ENCODE measurements at regions not wholly inside any gene's neighbourhood (a gene's known extent, or its start where the extent isn't known, plus 50 kb on each side); places are given as distances from the start of the nearest gene placed in this dataset.
"Not testable (repeated sequence)": the region's sequence is repeated elsewhere in the genome, so short reads cannot be mapped to it uniquely, and the experiment has no call there.

DNA sequence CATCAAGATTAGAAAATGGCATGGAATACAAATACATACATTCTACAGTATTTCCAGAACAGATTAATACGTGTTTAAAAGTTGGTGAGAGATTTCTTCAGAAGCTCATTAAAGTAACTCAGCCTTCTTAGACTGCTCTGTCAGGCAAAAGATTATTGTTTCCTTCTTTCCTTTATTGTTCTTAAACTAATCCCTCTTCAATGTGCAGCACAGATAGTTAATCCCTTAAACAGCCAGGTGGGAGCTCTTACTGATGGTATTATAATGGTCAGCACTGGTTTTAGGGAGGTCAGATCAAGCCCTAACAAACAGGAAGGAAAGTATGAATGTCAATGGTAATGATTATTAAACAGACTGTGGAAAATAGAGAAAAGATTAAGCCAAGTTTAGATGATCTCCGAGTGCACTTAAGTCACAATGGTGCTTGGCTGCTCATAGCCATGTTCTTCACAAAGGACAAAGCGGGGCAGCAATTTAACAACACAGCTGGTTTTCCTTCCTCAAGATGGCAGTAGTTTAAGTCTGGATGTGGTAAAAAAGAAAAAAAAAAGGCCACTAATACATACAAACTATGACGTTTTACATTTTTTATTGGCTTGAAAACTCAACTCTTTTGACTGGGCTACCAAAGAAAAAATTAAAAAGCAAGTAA lies 992.6 kb downstream of the PCDH9 start:
- no peak for DNase-seq

DNA sequence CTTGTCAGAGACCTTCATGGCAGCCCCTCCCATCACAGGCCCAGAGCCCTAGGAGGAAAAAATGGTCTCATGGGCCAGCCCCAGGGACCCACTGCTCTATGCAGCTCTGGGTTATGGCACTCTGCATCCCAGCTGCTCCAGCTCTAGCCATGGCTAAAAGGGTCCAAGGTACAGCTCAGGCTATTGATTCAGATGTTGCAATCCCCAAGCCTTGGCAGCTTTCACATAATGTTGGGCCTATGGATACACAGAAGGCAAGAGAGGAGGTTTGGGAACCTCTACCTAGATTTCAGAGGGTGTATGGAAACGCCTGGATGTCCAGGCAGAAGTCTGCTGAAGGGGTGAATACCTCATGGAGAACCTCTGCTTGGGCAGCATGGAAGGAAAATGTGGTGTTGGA lies 996.0 kb downstream of the PCDH9 start:
- DNase-seq: no peak

DNA sequence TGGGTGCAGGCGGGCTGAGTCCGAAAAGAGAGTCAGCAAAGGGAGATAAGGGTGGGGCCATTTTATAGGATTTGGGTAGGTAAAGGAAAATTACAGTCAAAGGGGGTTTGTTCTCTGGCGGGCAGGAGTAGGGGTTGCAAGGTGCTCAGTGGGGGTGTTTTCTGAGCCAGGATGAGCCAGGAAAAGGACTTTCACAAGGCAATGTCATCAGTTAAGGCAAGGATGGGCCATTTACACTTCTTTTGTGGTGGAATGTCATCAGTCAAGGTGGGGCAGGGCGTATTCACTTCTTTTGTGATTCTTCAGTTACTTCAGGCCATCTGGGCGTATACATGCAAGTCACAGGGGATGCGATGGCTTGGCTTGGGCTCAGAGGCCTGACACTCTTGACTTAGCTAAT lies 998.2 kb downstream of the PCDH9 start:
- DNase-seq: not testable (repeated sequence)

DNA sequence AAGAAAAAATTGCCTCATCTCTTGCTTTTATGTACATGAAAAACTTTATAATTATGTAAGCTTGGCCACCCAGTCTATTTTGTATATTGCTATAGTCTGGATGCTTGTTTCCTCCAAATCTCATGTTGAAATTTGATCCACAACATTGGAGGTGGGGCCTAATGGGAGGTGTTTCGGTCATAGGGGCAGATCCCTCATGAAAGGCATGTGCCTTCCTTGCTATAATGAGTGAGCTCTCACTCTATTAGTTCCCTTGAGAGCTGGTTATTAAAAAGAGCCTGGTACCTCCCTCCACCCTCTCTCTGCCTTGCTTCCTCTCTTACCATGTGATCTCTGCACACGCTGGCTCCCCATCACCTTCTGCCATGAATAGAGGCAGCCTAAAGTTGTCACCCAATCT lies 1005.1 kb downstream of the PCDH9 start:
- no peak for DNase-seq

DNA sequence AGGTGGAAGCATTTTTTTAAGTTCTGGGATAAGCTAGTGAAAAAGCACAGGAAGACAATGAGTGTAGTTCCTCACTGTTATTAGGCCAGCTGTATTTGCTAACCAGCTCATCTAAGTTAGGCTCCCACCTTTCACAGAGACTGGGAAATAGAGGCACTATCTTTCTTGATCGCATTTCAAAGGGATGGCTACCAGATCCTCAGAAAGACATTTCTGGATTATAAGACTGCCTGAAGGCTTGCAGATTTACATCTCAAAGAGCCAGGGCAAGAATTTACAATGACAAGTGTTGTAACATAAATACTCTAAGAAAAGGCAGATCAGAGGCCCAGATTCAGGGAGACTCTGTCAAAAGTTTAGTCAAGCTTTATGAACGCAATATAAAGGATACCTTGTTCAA lies 1005.5 kb downstream of the PCDH9 start:
- no peak for DNase-seq

DNA sequence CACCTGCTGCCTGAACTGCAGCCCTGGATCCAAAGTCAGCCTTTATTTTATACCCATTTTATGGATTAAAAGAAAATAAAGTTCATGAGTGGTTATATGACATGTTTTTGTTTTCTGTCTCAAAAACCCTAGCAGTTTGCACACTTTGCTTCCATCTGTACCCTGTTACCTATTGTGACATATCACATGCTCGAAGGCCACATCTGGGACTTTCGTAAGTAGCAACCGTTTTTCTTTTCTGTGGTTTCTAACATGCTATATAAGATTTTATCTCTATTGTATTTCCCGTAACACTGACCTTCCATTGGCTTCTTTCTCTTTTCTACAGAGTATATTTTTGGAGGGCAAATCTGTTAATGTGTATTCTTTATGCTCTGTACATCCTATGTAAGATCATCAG lies 1007.2 kb downstream of the PCDH9 start:
- no peak for DNase-seq

DNA sequence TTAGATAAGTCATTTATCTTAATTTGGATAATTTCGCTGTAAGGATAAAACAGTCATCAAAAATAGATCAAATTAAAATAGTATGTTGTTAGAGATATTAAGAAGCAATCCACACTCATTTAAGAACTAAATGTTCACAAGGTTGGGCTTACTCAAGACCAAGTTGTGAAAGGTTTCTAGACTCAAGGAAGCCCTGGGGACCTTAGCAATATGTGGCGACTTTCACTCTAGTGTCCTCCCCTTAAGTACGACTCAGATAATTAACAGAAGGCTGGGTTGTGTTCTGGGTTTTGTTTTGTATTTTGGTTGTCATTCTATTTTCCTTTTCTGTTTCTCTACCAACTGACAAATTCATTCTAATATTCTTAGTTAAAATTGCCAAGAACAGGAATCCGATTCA lies 1008.0 kb downstream of the PCDH9 start:
- DNase-seq: no peak

DNA sequence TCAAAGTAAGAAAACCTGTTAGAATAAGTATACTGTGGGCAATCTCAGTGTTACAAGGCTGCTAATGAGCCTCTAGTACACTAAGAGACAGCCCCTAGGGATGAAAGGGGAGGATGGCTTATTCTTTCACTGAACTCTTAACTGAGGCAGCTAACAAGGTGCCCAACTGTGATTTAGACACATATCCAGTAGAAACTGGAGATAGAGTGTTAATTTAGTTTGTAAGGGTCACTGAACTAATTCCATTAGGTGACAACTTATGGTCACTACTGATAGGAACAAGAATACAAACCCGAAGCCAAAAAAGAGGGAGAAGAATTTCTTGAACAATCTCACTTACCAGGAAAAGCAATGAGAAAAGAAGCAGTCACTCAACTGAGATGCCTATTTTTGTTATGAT lies 1010.6 kb downstream of the PCDH9 start:
- DNase-seq: no peak

DNA sequence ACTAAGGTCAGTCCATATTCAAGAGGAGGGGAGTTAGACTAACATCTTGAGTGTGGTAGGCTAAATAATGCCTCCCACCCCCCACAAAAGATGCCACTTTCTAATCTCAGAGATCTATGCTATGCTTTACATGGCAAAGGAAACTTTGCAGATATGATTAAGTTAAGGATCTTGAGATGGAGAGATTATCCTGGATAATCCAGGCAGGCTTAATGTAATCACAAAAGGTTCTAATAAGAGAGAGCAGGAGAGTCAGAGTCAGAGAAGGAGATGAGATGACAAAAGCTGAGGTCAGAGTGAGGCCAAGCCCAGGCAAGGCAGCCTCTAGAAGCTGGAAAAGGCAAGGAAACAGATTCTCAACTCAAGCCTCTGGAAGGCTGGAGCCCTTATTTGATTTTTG lies 1011.6 kb downstream of the PCDH9 start:
- no peak for DNase-seq

DNA sequence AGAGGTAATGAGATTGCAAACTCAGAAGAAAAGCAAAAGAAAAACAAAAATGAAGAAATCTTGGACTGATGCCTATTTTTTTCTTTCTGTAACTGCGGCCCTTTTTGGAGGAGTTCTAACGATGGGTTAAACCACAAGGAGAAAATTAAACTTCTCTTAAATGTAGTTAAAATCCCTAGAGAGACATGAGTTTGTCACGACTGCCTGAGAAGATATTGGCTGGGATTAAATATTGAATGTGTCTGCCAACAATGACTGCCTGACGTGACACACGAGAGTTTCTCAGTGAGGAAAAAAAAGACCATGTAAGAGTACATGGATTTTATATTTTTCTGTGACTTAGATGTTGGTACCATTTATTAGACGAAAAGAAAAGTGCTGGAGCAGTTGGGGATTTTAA lies 1013.4 kb downstream of the PCDH9 start:
- no peak for DNase-seq

DNA sequence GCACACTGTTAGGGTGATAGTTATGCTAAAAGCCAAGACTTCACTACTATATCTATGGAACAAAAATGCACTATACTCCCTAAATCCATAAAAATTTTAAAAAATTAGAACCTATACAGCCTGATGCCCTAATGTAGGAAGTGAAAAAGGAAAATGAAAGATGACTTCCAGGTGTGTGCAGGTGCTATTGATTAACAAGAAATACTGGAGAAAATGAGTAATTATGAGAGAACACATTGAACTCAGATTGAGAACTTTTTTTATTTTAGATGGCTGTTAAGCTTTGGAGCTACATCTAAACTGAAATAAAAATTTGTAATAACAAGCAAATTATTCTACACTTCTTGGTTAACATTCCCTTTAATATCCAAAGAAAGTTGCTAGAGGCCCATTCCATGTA lies 1015.7 kb downstream of the PCDH9 start:
- no peak for DNase-seq

DNA sequence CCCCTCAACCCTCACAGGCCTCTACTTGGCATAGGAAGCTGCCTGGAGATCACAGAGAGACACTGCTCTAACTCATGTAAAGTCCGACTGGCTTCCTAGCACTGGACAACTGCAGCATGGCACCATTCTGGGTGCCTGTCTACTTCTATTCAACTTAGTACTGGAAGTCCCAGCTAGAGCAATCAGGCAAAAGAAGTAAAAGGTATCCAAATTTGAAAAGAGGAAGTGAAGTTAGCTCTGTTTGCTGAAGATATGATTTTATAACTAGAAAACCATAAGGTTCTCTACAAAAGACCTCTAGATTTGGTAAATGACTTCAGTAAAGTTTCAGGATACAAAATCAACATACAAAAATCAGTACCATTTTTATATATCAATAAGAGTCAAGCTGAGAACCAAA lies 1017.6 kb downstream of the PCDH9 start:
- DNase-seq: no peak

DNA sequence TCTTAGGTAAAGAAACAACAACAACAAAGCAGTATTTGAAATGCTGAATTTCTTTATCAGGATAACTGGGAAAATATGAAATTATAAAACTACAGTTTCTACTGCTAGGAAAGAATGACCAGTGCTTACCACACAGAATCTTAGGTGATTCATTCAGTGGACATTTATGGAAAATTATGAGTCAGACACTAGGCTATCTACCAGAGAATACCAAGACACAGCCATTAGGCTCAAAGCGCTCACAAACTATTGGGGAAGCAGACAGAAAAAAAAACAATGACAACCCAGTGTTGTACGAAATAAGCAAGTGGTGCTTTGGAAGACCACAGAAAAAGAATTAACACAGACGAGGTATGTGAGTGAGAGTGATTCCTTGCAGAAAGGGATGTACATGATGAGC lies 1019.5 kb downstream of the PCDH9 start:
- no peak for DNase-seq

DNA sequence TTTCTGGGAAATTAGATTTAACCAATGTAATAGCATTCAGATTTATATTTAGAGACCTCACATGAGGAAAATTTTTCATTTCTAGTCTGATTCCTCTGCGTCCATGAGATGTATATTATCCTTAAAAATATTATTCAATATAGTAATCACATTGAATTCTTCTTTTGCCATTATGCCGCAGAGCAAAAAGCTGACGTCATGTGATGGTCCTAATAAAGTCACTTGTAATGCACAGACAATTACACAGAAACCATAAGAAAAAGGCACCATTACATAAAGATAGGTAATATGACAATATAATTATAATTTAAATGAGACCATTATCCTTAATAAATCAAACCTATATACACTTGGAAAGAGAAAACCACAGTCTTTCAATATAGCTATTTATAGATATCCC lies 1021.5 kb downstream of the PCDH9 start:
- no peak for DNase-seq

DNA sequence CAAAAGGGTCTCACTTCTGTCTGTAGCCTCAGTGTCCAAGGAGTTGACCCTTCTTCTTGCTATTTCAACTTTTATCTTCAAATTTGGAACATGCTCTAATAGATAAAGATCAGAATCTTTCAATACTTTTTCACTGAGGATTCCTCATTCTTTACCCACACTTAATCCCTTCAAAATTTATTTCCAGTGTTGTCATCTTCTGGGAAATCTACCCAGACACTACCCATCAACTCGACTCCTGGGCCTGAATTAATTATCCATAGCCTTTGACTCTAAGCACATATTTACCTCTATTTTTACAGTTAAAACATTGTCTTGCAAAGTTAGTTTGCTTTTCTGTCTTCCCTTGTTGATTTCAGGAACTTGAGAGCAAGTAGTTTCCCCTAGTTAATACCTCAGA lies 1022.5 kb downstream of the PCDH9 start:
- DNase-seq: no peak

DNA sequence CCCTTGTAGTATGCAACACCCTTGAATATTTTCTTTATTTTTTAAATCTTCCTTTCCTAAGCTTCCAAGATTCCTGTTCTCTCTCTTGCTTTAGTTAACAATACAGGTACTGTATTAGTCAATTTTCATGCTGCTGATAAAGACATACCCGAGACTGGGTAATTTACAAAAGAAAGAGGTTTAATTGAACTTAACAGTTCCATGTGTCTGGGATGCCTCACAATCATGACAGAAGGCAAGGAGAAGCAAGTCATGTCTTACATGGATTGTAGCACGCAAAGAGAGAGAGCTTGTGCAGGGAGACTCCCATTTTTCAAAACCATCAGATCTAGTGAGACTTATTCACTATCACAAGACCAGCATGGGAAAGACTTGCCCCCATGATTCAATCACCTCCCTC lies 1024.3 kb downstream of the PCDH9 start:
- no peak for DNase-seq

DNA sequence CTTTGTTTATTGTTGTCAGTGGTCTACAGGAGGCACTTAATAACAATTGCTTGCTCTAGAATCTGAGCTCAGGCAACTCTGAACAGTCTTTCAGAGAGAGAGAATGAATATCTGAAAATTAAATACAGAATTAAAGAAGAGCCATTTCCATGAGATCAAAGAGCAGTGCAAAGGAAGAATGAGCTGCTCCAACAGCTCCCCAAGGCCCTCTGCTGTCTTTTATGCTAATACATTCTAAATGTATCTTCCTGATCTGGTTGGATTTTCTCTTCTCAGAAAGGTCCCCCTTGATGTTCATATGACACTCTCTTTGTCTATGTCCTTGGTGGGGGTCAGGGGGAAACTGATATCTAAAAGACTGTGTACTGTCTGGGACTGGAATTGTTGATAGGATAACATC lies 1029.6 kb downstream of the PCDH9 start:
- DNase-seq: no peak

DNA sequence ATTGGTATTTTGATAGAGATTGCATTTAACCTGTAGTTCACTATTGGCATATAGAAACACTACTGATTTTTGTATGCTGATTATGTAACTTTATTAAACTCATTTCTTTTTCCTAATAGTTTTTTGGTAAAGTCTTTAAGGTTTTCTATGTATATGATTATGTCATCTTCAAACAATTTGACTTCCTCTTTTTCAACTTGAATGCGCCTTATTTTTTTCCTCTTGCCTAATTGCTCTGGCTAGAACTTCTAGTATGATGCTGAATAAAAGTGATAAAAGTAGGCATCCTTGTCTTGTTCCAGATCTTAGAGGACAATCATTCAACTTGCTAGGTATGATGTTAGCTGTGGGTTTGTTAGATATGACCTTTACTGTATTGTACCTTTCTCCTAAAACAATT lies 1034.9 kb downstream of the PCDH9 start:
- no peak for DNase-seq

DNA sequence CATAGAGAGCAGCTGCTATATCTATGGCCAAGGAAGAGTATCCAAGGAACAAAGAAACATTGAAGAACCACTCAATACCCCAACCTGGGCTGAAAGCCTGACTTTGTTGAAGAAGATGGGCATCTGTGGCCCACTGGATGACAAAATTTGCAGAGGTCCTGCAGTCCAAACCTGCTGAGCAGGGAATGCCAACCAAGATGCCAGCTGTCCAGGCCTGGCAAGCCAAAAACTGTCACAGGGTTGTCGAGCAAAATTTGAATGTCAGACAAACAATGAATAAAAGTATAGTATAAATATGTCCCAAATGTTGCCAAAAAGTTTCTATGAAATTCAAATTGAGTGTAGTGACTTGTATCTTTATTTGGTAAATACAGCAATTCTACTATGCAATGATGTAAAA lies 1040.2 kb downstream of the PCDH9 start:
- no peak for DNase-seq

DNA sequence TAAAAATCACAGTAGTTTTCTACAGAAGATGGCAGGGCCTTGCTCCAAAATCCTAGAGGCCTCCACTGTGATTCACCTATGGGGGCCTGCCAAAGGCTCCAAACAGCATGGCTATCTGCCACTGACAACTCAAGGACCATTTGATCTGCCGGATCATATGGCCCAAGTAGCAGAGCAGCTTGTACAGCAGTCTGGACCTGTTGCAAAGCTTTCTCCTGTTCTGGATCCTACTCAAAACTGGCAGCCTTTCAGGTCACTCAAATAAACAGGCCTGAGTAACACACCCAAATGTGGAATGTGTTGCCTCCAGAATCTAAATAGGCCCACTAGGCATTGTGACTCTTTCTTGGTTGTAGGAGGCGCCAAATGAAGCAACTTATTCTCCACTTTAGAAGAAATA lies 1049.3 kb downstream of the PCDH9 start:
- DNase-seq: no peak

DNA sequence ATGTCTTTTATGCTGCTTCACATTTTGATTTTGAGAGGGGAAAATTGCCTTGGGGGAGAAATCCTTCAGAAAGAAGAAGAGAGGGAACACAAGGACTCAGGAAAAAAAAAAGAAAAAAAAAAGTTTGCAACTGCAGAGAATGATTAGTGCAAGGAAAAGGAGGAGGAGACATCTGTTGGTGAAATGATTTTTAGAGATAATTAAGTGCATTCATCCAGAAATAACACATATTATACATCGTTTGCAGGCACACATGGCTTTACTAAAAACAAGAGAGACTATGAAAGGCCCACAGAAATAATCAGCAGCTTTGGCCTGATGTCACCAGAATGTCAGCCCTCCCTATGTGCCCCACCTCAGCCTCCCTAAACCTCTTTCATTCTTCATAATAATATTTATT lies 1058.2 kb downstream of the PCDH9 start:
- no peak for DNase-seq

DNA sequence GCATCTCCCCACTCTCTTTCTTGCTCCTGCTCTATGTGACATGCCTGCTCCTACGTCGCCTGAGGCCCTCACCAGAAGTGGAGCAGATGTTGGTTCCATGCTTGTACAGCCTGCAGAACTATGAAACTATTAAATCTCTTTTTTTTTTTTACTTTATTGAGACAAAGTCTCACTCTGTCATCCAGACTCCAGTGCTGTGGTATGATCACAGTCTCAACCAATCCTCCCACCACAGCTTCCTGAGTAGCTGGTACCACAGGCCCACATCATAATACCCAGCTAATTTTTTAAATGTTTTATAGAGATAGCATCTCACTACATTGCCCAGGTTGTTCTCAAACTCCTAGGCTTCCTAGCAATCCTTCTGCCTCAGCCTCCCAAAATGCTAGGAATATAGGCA lies 1067.7 kb downstream of the PCDH9 start:
- DNase-seq: no peak

DNA sequence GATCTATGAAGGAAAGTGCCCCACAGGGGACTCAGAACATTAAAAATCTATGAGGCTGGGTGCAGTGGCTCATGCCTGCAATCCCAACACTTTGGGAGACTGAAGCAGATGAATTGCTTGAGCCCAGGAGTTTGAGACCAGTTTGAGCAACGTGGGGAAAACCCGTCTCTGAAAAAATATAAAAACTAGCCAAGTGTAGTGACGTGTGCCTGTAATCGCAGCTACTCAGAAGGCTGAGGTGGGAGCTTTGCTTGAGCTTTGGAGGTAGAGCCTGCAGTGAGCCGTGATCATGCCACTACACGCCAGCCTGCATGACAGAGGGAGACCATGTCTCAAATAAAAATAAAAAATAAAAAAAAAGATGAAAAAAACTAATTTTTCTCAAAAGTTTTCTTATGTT lies 1070.6 kb downstream of the PCDH9 start:
- no peak for DNase-seq

DNA sequence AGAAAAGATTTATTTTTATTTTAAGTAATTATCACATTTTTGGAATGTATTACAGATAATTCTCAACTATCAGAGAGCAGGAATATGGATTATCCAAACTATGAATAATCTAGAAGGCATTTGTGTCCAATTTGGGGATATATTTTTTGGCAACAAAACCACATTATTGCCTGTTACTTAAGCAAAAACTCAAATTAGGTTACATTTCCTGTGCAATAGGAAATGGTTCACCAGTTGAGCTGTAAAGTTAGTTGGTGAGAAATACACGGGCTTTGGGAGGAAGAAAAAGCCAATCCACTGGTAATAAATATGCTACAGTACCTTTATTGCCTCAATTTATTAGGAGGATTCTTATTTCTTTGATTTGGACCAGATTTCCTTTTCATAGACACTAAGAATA lies 1075.2 kb downstream of the PCDH9 start:
- no peak for DNase-seq

DNA sequence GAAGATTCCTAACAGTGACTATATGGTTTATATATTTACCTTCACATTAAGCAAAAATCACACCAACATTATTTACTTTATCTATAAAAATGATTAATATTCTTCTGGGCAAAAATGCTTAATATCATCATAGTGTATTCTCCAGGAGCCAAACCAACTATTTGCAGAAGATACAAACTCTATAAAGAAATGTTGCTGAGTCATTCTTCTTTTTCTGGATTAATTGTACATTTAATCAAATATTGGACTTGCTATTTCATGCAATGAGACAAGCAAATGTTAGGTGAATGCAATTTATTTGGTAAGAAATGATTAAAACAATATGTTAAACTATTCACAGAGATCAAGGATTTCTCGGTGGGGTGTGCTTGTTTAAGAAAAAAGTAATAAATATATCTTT lies 1075.8 kb downstream of the PCDH9 start:
- DNase-seq: no peak

DNA sequence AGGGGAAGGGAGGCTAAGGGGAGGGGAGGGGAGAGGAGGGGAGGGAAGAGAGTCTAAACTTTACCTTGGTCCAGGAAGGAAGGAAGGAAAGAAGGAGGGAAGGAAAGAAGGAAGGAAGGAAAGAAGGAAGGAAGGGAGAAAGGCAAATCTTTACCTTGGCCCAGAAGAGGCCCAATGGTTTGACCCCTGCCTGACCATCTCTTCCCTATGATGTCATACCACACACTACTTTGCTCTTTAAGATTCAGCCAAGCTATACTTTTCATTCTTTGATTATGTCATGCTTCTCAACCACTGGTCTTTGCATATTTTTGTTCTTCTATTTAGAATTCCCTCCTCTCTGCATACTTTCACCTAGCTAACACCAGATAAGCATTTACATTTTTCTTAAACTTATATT lies 1077.5 kb downstream of the PCDH9 start:
- DNase-seq: no peak

Data from bone marrow (tissue), 2 donors.